RPMI8226 (cell line): ENCODE measurements at regions not wholly inside any gene's neighbourhood (a gene's known extent, or its start where the extent isn't known, plus 50 kb on each side); places are given as distances from the start of the nearest gene placed in this dataset.

Experiments used
- DNase-seq: peaks from one replicate; pipeline ENCODE4 v3.0.0-alpha.2; 2015

GRCh38 chr1:59006932-59007331, 223.1 kb upstream of the JUN start:
- DNase-seq = no peak

GRCh38 chr1:59007429-59007819, 223.6 kb upstream of the JUN start:
- no peak for DNase-seq

- peak; percentile 37 for DNase-seq
These were observed 224.2 kb upstream of the JUN start for GRCh38 chr1:59007820-59008598.

GRCh38 chr1:59008599-59009347, 224.9 kb upstream of the JUN start:
- DNase-seq = no peak

GRCh38 chr1:59011663-59012062, 227.8 kb upstream of the JUN start:
- no peak for DNase-seq

- DNase-seq = no peak
These were observed 228.5 kb upstream of the JUN start for GRCh38 chr1:59012378-59012777.

GRCh38 chr1:59013276-59013927, 229.6 kb upstream of the JUN start:
- peak; percentile 84 for DNase-seq

GRCh38 chr1:59013928-59014279, 230.1 kb upstream of the JUN start:
- DNase-seq = peak; percentile 70

GRCh38 chr1:59014827-59015226, 231.0 kb upstream of the JUN start:
- DNase-seq = no peak

GRCh38 chr1:59015708-59016107, 231.9 kb upstream of the JUN start:
- no peak for DNase-seq

- peak; percentile 71 for DNase-seq
These were observed 232.5 kb upstream of the JUN start for GRCh38 chr1:59016390-59016789.

GRCh38 chr1:59017501-59018231, 233.8 kb upstream of the JUN start:
- no peak for DNase-seq

GRCh38 chr1:59018446-59018845, 234.6 kb upstream of the JUN start:
- DNase-seq = no peak

GRCh38 chr1:59018860-59019259, 235.0 kb upstream of the JUN start:
- DNase-seq = no peak

- peak; percentile 89 for DNase-seq
These were observed 236.5 kb upstream of the JUN start for GRCh38 chr1:59020151-59020997.

- DNase-seq = no peak
These were observed 238.4 kb upstream of the JUN start for GRCh38 chr1:59022199-59022598.

- DNase-seq = no peak
These were observed 239.0 kb upstream of the JUN start for GRCh38 chr1:59022799-59023198.

GRCh38 chr1:59025201-59025600, 241.4 kb upstream of the JUN start:
- no peak for DNase-seq

GRCh38 chr1:59025898-59026426, 242.1 kb upstream of the JUN start:
- no peak for DNase-seq

GRCh38 chr1:59026472-59026948, 242.7 kb upstream of the JUN start:
- DNase-seq = no peak

- DNase-seq = no peak
These were observed 243.3 kb upstream of the JUN start for GRCh38 chr1:59027177-59027576.

GRCh38 chr1:59028048-59028447, 244.2 kb upstream of the JUN start:
- no peak for DNase-seq
